ENCODE measurements at regions not wholly inside any gene's neighbourhood (a gene's known extent, or its start where the extent isn't known, plus 50 kb on each side); places are given as distances from the start of the nearest gene placed in this dataset.
"Not testable (repeated sequence)": the region's sequence is repeated elsewhere in the genome, so short reads cannot be mapped to it uniquely, and the experiment has no call there.

GRCh38 chr12:47610686-47611252 lies 95.1 kb downstream of the RPAP3 start:
- no peak for DNase-seq (ENCODE audit: low spot score)

- DNase-seq (ENCODE audit: low spot score): no peak
Observed at GRCh38 chr12:47609806-47610205, 96.0 kb downstream of the RPAP3 start.

GRCh38 chr12:47608671-47609070 lies 97.2 kb downstream of the RPAP3 start:
- not testable (repeated sequence) for DNase-seq (ENCODE audit: low spot score)

GRCh38 chr12:47604221-47604873 lies 101.5 kb downstream of the RPAP3 start:
- no peak for DNase-seq (ENCODE audit: low spot score)

- no peak for DNase-seq (ENCODE audit: low spot score)
Observed at GRCh38 chr12:47602949-47603558, 102.8 kb downstream of the RPAP3 start.

GRCh38 chr12:47602325-47602724 lies 103.5 kb downstream of the RPAP3 start:
- DNase-seq (ENCODE audit: low spot score): no peak

GRCh38 chr12:47601071-47601470 lies 104.8 kb downstream of the RPAP3 start:
- no peak for DNase-seq (ENCODE audit: low spot score)

GRCh38 chr12:47591795-47592194 lies 114.0 kb downstream of the RPAP3 start:
- no peak for DNase-seq (ENCODE audit: low spot score)

GRCh38 chr12:47591361-47591791 lies 114.5 kb downstream of the RPAP3 start:
- no peak for DNase-seq (ENCODE audit: low spot score)

GRCh38 chr12:47590771-47591360 lies 115.0 kb downstream of the RPAP3 start:
- DNase-seq (ENCODE audit: low spot score): no peak

GRCh38 chr12:47586952-47587669 lies 118.7 kb downstream of the RPAP3 start:
- DNase-seq (ENCODE audit: low spot score): no peak

GRCh38 chr12:47585507-47585906 lies 120.3 kb downstream of the RPAP3 start:
- DNase-seq (ENCODE audit: low spot score): no peak

GRCh38 chr12:47578836-47579235 lies 127.0 kb downstream of the RPAP3 start:
- no peak for DNase-seq (ENCODE audit: low spot score)

GRCh38 chr12:47577206-47577989 lies 128.4 kb downstream of the RPAP3 start:
- no peak for DNase-seq (ENCODE audit: low spot score)

GRCh38 chr12:47576289-47576945 lies 129.4 kb downstream of the RPAP3 start:
- no peak for DNase-seq (ENCODE audit: low spot score)

- no peak for DNase-seq (ENCODE audit: low spot score)
Observed at GRCh38 chr12:47574252-47575021, 131.4 kb downstream of the RPAP3 start.

- DNase-seq (ENCODE audit: low spot score): no peak
Observed at GRCh38 chr12:47573146-47573659, 132.6 kb downstream of the RPAP3 start.

GRCh38 chr12:47570151-47570550 lies 135.7 kb downstream of the RPAP3 start:
- DNase-seq (ENCODE audit: low spot score): no peak

GRCh38 chr12:47562201-47562600 lies 143.6 kb downstream of the RPAP3 start:
- DNase-seq (ENCODE audit: low spot score): no peak

GRCh38 chr12:47561746-47562145 lies 144.1 kb downstream of the RPAP3 start:
- no peak for DNase-seq (ENCODE audit: low spot score)
